Stomach (tissue), 4 donors: ENCODE measurements at regions not wholly inside any gene's neighbourhood (a gene's known extent, or its start where the extent isn't known, plus 50 kb on each side); places are given as distances from the start of the nearest gene placed in this dataset.

Experiments
- CTCF ChIP-seq, 7 experiments: fragments of 450-650 bp in 4 of 7; fragments of 200-600 bp in 3 of 7; sonication (generic) in 3 of 7; IDR thresholded peaks; one replicate each; pipeline ENCODE4 v1.5.1; 2016 to 2019; ENCODE audit warnings: antibody characterized with exemption in 7 of 7, control low read depth in 2 of 7, mild to moderate bottlenecking in 1 of 7
- EP300 ChIP-seq: sonication (generic); formaldehyde crosslinking; IDR thresholded peaks from one replicate; pipeline ENCODE4 v1.6.1; 2017; ENCODE audit warnings: antibody characterized with exemption
- POLR2A ChIP-seq, 4 donors: fragments of 450-650 bp; IDR thresholded peaks; one replicate each; pipeline ENCODE4 v1.6.1; 2016; ENCODE audit warnings: antibody characterized with exemption in 4 of 4, control low read depth in 2 of 4, mild to moderate bottlenecking in 1 of 4, moderate library complexity in 1 of 4
- POLR2AphosphoS5 ChIP-seq, 3 donors: sonication (generic); formaldehyde crosslinking; IDR thresholded peaks; one replicate each; pipeline ENCODE4 v1.6.1; 2016; ENCODE audit warnings: antibody characterized with exemption in 3 of 3

GRCh38 chr10:107442035-107442505 is 277.6 kb upstream of the SORCS1 start:
- TF ChIP-seq CTCF (IDR thresholded peaks at IDR 0.05) (no peak), EP300 (no peak), POLR2AphosphoS5 (IDR thresholded peaks at IDR 0.05) (no peak), POLR2A (IDR thresholded peaks at IDR 0.05) (no peak)
